HEK293 (cell line): ENCODE measurements at regions not wholly inside any gene's neighbourhood (a gene's known extent, or its start where the extent isn't known, plus 50 kb on each side); places are given as distances from the start of the nearest gene placed in this dataset.
"Not testable (repeated sequence)": the region's sequence is repeated elsewhere in the genome, so short reads cannot be mapped to it uniquely, and the experiment has no call there.

Experiments used
- WT1 ChIP-seq: fragments of 450-650 bp; formaldehyde crosslinking; IDR thresholded peaks from 2 replicates; pipeline ENCODE4 v1.5.1; 2016; ENCODE audit warnings: missing biosample characterization, missing genetic modification characterization
- ZSCAN18 ChIP-seq: fragments of 450-650 bp; formaldehyde crosslinking; IDR thresholded peaks from 2 replicates; pipeline ENCODE4 v1.5.1; 2016; ENCODE audit warnings: missing biosample characterization, missing genetic modification characterization
- TF ChIP-seq, protein P1 (sequence below): fragments of 450-650 bp; formaldehyde crosslinking; IDR thresholded peaks from 2 replicates; pipeline ENCODE4 v1.5.1; 2016; ENCODE audit warnings: missing biosample characterization, missing genetic modification characterization
- TF ChIP-seq, protein P2 (sequence below): fragments of 450-650 bp; formaldehyde crosslinking; IDR thresholded peaks from 2 replicates; pipeline ENCODE4 v1.5.1; 2016; ENCODE audit warnings: missing biosample characterization, missing genetic modification characterization, borderline replicate concordance
- TF ChIP-seq, protein P3 (sequence below): fragments of 450-650 bp; formaldehyde crosslinking; IDR thresholded peaks from 2 replicates; pipeline ENCODE4 v1.5.1; 2016; ENCODE audit warnings: missing biosample characterization, missing genetic modification characterization, borderline replicate concordance

DNA sequence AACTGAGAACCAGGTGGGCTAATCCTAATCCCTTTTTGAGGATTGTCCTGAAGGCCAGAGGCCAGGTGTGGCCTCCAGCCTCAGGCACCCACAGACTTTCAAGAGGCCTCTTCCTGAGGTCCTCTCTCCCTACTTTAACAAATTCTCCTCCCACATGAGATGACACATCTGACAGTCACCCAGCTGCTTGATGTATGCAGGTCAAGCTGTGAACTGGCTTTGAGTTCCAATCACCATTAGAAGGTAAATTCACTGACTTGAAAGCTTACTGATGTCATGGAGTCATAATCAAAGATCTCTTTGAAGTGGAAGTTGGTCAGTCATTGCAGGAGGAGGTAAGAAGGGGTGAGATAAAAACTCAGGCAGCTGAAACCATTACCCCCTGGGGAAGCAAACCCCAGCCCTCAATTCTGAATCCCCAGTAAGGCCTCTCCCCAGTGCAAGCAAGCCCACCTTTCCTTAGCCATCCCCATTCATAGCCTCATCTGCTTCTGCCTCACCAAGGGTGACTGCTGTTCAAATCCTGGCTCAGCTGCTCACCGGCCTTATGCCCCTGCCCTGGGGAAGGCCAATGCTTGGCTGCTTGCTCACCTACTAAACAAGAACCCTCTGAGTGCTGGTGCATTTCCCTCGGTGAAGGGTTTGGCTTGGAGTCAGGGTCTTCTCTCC lies 196.3 kb downstream of the BCL2L11 start:
- TF ChIP-seq, protein P1, sequence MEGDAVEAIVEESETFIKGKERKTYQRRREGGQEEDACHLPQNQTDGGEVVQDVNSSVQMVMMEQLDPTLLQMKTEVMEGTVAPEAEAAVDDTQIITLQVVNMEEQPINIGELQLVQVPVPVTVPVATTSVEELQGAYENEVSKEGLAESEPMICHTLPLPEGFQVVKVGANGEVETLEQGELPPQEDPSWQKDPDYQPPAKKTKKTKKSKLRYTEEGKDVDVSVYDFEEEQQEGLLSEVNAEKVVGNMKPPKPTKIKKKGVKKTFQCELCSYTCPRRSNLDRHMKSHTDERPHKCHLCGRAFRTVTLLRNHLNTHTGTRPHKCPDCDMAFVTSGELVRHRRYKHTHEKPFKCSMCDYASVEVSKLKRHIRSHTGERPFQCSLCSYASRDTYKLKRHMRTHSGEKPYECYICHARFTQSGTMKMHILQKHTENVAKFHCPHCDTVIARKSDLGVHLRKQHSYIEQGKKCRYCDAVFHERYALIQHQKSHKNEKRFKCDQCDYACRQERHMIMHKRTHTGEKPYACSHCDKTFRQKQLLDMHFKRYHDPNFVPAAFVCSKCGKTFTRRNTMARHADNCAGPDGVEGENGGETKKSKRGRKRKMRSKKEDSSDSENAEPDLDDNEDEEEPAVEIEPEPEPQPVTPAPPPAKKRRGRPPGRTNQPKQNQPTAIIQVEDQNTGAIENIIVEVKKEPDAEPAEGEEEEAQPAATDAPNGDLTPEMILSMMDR (tag by site-specific recombination): not testable (repeated sequence)
- TF ChIP-seq, protein P2, sequence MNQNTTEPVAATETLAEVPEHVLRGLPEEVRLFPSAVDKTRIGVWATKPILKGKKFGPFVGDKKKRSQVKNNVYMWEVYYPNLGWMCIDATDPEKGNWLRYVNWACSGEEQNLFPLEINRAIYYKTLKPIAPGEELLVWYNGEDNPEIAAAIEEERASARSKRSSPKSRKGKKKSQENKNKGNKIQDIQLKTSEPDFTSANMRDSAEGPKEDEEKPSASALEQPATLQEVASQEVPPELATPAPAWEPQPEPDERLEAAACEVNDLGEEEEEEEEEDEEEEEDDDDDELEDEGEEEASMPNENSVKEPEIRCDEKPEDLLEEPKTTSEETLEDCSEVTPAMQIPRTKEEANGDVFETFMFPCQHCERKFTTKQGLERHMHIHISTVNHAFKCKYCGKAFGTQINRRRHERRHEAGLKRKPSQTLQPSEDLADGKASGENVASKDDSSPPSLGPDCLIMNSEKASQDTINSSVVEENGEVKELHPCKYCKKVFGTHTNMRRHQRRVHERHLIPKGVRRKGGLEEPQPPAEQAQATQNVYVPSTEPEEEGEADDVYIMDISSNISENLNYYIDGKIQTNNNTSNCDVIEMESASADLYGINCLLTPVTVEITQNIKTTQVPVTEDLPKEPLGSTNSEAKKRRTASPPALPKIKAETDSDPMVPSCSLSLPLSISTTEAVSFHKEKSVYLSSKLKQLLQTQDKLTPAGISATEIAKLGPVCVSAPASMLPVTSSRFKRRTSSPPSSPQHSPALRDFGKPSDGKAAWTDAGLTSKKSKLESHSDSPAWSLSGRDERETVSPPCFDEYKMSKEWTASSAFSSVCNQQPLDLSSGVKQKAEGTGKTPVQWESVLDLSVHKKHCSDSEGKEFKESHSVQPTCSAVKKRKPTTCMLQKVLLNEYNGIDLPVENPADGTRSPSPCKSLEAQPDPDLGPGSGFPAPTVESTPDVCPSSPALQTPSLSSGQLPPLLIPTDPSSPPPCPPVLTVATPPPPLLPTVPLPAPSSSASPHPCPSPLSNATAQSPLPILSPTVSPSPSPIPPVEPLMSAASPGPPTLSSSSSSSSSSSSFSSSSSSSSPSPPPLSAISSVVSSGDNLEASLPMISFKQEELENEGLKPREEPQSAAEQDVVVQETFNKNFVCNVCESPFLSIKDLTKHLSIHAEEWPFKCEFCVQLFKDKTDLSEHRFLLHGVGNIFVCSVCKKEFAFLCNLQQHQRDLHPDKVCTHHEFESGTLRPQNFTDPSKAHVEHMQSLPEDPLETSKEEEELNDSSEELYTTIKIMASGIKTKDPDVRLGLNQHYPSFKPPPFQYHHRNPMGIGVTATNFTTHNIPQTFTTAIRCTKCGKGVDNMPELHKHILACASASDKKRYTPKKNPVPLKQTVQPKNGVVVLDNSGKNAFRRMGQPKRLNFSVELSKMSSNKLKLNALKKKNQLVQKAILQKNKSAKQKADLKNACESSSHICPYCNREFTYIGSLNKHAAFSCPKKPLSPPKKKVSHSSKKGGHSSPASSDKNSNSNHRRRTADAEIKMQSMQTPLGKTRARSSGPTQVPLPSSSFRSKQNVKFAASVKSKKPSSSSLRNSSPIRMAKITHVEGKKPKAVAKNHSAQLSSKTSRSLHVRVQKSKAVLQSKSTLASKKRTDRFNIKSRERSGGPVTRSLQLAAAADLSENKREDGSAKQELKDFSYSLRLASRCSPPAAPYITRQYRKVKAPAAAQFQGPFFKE: not testable (repeated sequence)
- not testable (repeated sequence) for TF ChIP-seq WT1 (tag by site-specific recombination); ZSCAN18
- TF ChIP-seq, protein P3, sequence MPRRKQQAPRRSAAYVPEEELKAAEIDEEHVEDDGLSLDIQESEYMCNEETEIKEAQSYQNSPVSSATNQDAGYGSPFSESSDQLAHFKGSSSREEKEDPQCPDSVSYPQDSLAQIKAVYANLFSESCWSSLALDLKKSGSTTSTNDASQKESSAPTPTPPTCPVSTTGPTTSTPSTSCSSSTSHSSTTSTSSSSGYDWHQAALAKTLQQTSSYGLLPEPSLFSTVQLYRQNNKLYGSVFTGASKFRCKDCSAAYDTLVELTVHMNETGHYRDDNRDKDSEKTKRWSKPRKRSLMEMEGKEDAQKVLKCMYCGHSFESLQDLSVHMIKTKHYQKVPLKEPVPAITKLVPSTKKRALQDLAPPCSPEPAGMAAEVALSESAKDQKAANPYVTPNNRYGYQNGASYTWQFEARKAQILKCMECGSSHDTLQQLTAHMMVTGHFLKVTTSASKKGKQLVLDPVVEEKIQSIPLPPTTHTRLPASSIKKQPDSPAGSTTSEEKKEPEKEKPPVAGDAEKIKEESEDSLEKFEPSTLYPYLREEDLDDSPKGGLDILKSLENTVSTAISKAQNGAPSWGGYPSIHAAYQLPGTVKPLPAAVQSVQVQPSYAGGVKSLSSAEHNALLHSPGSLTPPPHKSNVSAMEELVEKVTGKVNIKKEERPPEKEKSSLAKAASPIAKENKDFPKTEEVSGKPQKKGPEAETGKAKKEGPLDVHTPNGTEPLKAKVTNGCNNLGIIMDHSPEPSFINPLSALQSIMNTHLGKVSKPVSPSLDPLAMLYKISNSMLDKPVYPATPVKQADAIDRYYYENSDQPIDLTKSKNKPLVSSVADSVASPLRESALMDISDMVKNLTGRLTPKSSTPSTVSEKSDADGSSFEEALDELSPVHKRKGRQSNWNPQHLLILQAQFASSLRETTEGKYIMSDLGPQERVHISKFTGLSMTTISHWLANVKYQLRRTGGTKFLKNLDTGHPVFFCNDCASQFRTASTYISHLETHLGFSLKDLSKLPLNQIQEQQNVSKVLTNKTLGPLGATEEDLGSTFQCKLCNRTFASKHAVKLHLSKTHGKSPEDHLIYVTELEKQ (tag by site-specific recombination): not testable (repeated sequence)
